ENCODE measurements at regions not wholly inside any gene's neighbourhood (a gene's known extent, or its start where the extent isn't known, plus 50 kb on each side); places are given as distances from the start of the nearest gene placed in this dataset.

GRCh38 chr1:87887100-87887499, 558.4 kb downstream of the LMO4 start:
- no peak for DNase-seq

- DNase-seq, result no peak
These were observed 559.8 kb downstream of the LMO4 start for GRCh38 chr1:87888446-87888845.

- DNase-seq, result no peak
These were observed 565.4 kb downstream of the LMO4 start for GRCh38 chr1:87894062-87894461.

- no peak for DNase-seq
These were observed 568.8 kb downstream of the LMO4 start for GRCh38 chr1:87897481-87897880.

GRCh38 chr1:87898431-87898830, 569.8 kb downstream of the LMO4 start:
- DNase-seq, result no peak

GRCh38 chr1:87899017-87899416, 570.3 kb downstream of the LMO4 start:
- no peak for DNase-seq

GRCh38 chr1:87899746-87900145, 571.1 kb downstream of the LMO4 start:
- no peak for DNase-seq

- DNase-seq, result no peak
These were observed 574.1 kb downstream of the LMO4 start for GRCh38 chr1:87902830-87903229.

GRCh38 chr1:87903242-87903641, 574.6 kb downstream of the LMO4 start:
- DNase-seq, result no peak

GRCh38 chr1:87904651-87905050, 576.0 kb downstream of the LMO4 start:
- no peak for DNase-seq

GRCh38 chr1:87905651-87906050, 577.0 kb downstream of the LMO4 start:
- no peak for DNase-seq

GRCh38 chr1:87906078-87906477, 577.4 kb downstream of the LMO4 start:
- DNase-seq, result no peak

- no peak for DNase-seq
These were observed 584.7 kb downstream of the LMO4 start for GRCh38 chr1:87913361-87913760.

- no peak for DNase-seq
These were observed 585.7 kb downstream of the LMO4 start for GRCh38 chr1:87914396-87914795.

GRCh38 chr1:87915771-87916170, 587.1 kb downstream of the LMO4 start:
- no peak for DNase-seq

GRCh38 chr1:87916965-87917364, 588.3 kb downstream of the LMO4 start:
- DNase-seq, result no peak

GRCh38 chr1:87918398-87918797, 589.7 kb downstream of the LMO4 start:
- DNase-seq, result peak in 1 of 2 experiments; percentile 22

GRCh38 chr1:87922885-87923284, 594.2 kb downstream of the LMO4 start:
- no peak for DNase-seq

- no peak for DNase-seq
These were observed 597.6 kb downstream of the LMO4 start for GRCh38 chr1:87926131-87926830.

GRCh38 chr1:87926921-87927320, 598.2 kb downstream of the LMO4 start:
- DNase-seq, result no peak

- DNase-seq, result no peak
These were observed 599.0 kb downstream of the LMO4 start for GRCh38 chr1:87927391-87928280.

- DNase-seq, result no peak
These were observed 599.9 kb downstream of the LMO4 start for GRCh38 chr1:87928623-87929022.

- DNase-seq, result no peak
These were observed 601.2 kb downstream of the LMO4 start for GRCh38 chr1:87929906-87930305.

- no peak for DNase-seq
These were observed 602.1 kb downstream of the LMO4 start for GRCh38 chr1:87930796-87931195.

All from NCI-H446 (cell line).